IMR-90 (cell line): ENCODE measurements at regions not wholly inside any gene's neighbourhood (a gene's known extent, or its start where the extent isn't known, plus 50 kb on each side); places are given as distances from the start of the nearest gene placed in this dataset.

ENCODE experiments used
- BHLHE40 ChIP-seq: fragments of 150-350 bp; IDR thresholded peaks from 2 replicates; pipeline ENCODE4 v1.6.1; 2016; ENCODE audit warnings: mild to moderate bottlenecking, low read depth, low read length
- CEBPB ChIP-seq: IDR thresholded peaks from 2 replicates; pipeline ENCODE4 v1.6.1; 2012; ENCODE audit warnings: low read depth, low read length, improper control_type of control experiment
- CTCF ChIP-seq: conservative IDR thresholded peaks from 2 replicates; pipeline ENCODE4 v1.5.1; 2012; ENCODE audit warnings: mild to moderate bottlenecking, low read depth, low read length, improper control_type of control experiment
- MAZ ChIP-seq: IDR thresholded peaks from 2 replicates; pipeline ENCODE4 v1.6.1; 2012; ENCODE audit warnings: low read depth, mild to moderate bottlenecking, low read length, improper control_type of control experiment, moderate library complexity, borderline replicate concordance
- POLR2A ChIP-seq: IDR thresholded peaks from 2 replicates; pipeline ENCODE4 v1.6.1; 2012; ENCODE audit warnings: mild to moderate bottlenecking, low read depth, low read length
- RAD21 ChIP-seq: IDR thresholded peaks from 2 replicates; pipeline ENCODE4 v1.6.1; 2012; ENCODE audit warnings: low read length, improper control_type of control experiment
- RFX5 ChIP-seq: IDR thresholded peaks from 2 replicates; pipeline ENCODE4 v1.8.0; 2012; ENCODE audit warnings: low read depth, mild to moderate bottlenecking, low read length, moderate library complexity
- SMC3 ChIP-seq: fragments of 150-350 bp; IDR thresholded peaks from 2 replicates; pipeline ENCODE4 v1.6.1; 2016; ENCODE audit warnings: low read depth, mild to moderate bottlenecking, antibody characterized with exemption, low read length, moderate library complexity

- no peak for TF ChIP-seq CTCF
- TF ChIP-seq RAD21: no peak
- TF ChIP-seq POLR2A: no peak
- TF ChIP-seq MAZ: no peak
- no peak for TF ChIP-seq CEBPB
- TF ChIP-seq BHLHE40: peak; percentile 52; the same call in 1 of the 2 replicates
- no peak for TF ChIP-seq SMC3
- TF ChIP-seq RFX5: no peak
Observed at GRCh38 chr3:98986073-98986472, 84.6 kb upstream of the DCBLD2 start.
